PC-9 (cell line): ENCODE measurements at regions not wholly inside any gene's neighbourhood (a gene's known extent, or its start where the extent isn't known, plus 50 kb on each side); places are given as distances from the start of the nearest gene placed in this dataset.

Experiments used
- BruUV-seq: library from RNA; stranded (reverse); fragments of 400-500 nt; replicated peaks from 2 replicates; lab custom pipeline; 2021; lab: Mats Ljungman, UMichigan
- CTCF ChIA-PET: fragments of 300-600 bp; sonication (Branson Sonifier 250); formaldehyde crosslinking; loops from one replicate; lab custom pipeline; 2022; ENCODE audit warnings: antibody characterized with exemption; lab: Charles Lee
- POLR2A ChIA-PET: fragments of 300-600 bp; sonication (Branson Sonifier 250); formaldehyde crosslinking; loops from one replicate; lab custom pipeline; 2022; ENCODE audit warnings: antibody characterized with exemption; ENCODE audit not compliant: unreplicated experiment; lab: Charles Lee
- DNase-seq, 2 experiments: peaks; one replicate each; pipeline versions ENCODE4 v3.0.0 to v3.0.0-alpha.2; 2015 to 2022; ENCODE audit warnings: mixed read lengths in 1 of 2
- H2AFZ ChIP-seq: fragments of 200-600 bp; sonication (generic); 2 replicates; pipeline ENCODE4 v1.8.1; 2017; ENCODE audit warnings: antibody characterized with exemption
- H3F3A ChIP-seq: fragments of 200-600 bp; sonication (generic); 2 replicates; pipeline ENCODE4 v1.8.1; 2017; ENCODE audit warnings: antibody characterized with exemption, mild to moderate bottlenecking, low read depth; ENCODE audit not compliant: insufficient read depth
- H3K27ac ChIP-seq: fragments of 200-600 bp; sonication (generic); 2 replicates; pipeline ENCODE4 v1.6.1; 2016; ENCODE audit warnings: mixed run types
- H3K27me3 ChIP-seq: fragments of 200-600 bp; sonication (generic); 2 replicates; pipeline ENCODE4 v1.6.1; 2016; ENCODE audit warnings: low read depth, mixed run types; ENCODE audit not compliant: insufficient read depth
- H3K36me3 ChIP-seq: fragments of 200-600 bp; sonication (generic); 2 replicates; pipeline ENCODE4 v1.6.1; 2016; ENCODE audit warnings: low read depth, mixed run types
- H3K4me1 ChIP-seq: fragments of 200-600 bp; sonication (generic); replicated peaks from 2 replicates; pipeline ENCODE4 v1.6.1; 2016; ENCODE audit warnings: mixed run types; ENCODE audit not compliant: insufficient read depth
- H3K4me2 ChIP-seq: fragments of 200-600 bp; sonication (generic); 2 replicates; pipeline ENCODE4 v1.6.1; 2017; ENCODE audit warnings: mixed run types
- H3K4me3 ChIP-seq: fragments of 200-600 bp; sonication (generic); 2 replicates; pipeline ENCODE4 v1.6.1; 2016; ENCODE audit warnings: mixed run types
- H3K79me2 ChIP-seq: fragments of 200-600 bp; sonication (generic); 2 replicates; pipeline ENCODE4 v1.6.1; 2017; ENCODE audit warnings: low read depth, mixed run types
- H3K9me2 ChIP-seq: fragments of 200-600 bp; sonication (generic); 2 replicates; pipeline ENCODE4 v1.8.1; 2017; ENCODE audit warnings: mild to moderate bottlenecking; ENCODE audit not compliant: insufficient read depth
- H3K9me3 ChIP-seq: fragments of 200-600 bp; sonication (generic); 2 replicates; pipeline ENCODE4 v1.8.1; 2016; ENCODE audit warnings: low read depth; ENCODE audit not compliant: insufficient read depth
- H4K20me1 ChIP-seq: fragments of 200-600 bp; sonication (generic); 2 replicates; pipeline ENCODE4 v1.8.1; 2017; ENCODE audit not compliant: insufficient read depth
- EZH2 ChIP-seq: fragments of 200-600 bp; sonication (generic); IDR thresholded peaks from 2 replicates; pipeline ENCODE4 v1.8.0; 2017; ENCODE audit warnings: antibody characterized with exemption, low read depth
- intact Hi-C: fragments of 100-400 bp; cut with micrococcal nuclease; formaldehyde crosslinking; loops from one replicate; pipeline ENCODE4 v1.10.0; 2022; ENCODE audit not compliant: unreplicated experiment
- TF ChIP-seq, protein P1 (sequence below): fragments of 200-600 bp; sonication (generic); conservative IDR thresholded peaks from 2 replicates; pipeline ENCODE4 v1.6.1; 2017; ENCODE audit warnings: mixed run types, antibody characterized with exemption, mild to moderate bottlenecking, moderate library complexity

DNA sequence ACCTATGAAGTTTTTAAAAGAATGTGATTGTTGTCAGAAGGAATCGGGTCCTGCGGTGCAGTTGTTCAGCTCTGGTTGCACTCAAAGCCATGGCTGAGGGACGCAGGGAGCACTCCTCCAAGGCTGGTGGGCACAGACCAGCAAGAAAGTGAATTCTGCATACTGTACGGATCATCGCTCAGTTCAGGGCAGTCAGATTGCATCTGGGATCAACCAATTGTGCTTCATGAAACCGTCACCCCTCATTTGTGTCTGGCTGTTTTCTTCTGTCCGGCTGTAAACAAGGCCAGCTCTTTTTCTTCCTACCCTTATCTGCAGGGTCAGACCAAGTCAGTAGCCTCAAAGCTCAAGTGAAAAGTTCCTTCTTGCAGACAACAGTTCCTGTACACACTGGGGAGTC lies 478.3 kb downstream of the TFAP2A start:
- DNase-seq, result no peak
- intact Hi-C loops, result no loop called here
- H3K9me3 ChIP-seq, result no peaks in the 10 kb centered on the region
- no peak overlapping the region for H3K27ac ChIP-seq
- no peaks in the 10 kb centered on the region for H3K79me2 ChIP-seq
- no peaks in the 10 kb centered on the region for H3F3A ChIP-seq
- CTCF ChIA-PET, result no interaction called here
- no TSS peak for BruUV-seq
- H3K4me1 ChIP-seq, result no peaks in the 10 kb centered on the region
- no peaks in the 10 kb centered on the region for H3K36me3 ChIP-seq
- no peak overlapping the region for H2AFZ ChIP-seq
- POLR2A ChIA-PET, result no interaction called here
- H3K4me3 ChIP-seq, result no peak overlapping the region
- TF ChIP-seq, protein P1, sequence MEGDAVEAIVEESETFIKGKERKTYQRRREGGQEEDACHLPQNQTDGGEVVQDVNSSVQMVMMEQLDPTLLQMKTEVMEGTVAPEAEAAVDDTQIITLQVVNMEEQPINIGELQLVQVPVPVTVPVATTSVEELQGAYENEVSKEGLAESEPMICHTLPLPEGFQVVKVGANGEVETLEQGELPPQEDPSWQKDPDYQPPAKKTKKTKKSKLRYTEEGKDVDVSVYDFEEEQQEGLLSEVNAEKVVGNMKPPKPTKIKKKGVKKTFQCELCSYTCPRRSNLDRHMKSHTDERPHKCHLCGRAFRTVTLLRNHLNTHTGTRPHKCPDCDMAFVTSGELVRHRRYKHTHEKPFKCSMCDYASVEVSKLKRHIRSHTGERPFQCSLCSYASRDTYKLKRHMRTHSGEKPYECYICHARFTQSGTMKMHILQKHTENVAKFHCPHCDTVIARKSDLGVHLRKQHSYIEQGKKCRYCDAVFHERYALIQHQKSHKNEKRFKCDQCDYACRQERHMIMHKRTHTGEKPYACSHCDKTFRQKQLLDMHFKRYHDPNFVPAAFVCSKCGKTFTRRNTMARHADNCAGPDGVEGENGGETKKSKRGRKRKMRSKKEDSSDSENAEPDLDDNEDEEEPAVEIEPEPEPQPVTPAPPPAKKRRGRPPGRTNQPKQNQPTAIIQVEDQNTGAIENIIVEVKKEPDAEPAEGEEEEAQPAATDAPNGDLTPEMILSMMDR, result no peak
- TF ChIP-seq EZH2, result no peak
- no peaks in the 10 kb centered on the region for H3K9me2 ChIP-seq
- no peak overlapping the region for H3K4me2 ChIP-seq
- H4K20me1 ChIP-seq, result no peaks in the 10 kb centered on the region
- H3K27me3 ChIP-seq, result no peaks in the 10 kb centered on the region

DNA sequence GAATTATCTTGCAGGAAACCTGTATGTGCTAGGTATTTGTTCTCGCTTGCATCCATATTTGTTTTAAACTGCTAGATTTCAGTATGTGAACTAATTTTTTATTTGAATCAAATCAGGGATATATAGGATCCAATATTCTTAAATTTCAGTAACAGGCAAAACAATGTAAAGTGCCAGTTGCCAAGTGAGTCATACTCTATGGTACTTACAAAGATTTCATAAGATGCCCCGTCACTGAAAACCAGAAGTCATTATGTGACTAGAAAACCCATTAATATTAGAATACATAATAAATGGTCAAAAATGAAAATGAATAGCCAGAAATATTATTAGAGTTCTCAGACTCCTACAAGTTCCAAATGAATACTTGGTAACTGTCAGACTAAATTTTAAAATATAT lies 481.2 kb downstream of the TFAP2A start:
- H2AFZ ChIP-seq, result no peak overlapping the region
- CTCF ChIA-PET, result no interaction called here
- no peak overlapping the region for H3K27ac ChIP-seq
- no peaks in the 10 kb centered on the region for H3K36me3 ChIP-seq
- H3K27me3 ChIP-seq, result no peaks in the 10 kb centered on the region
- no peaks in the 10 kb centered on the region for H3F3A ChIP-seq
- no peaks in the 10 kb centered on the region for H4K20me1 ChIP-seq
- no peak for DNase-seq
- POLR2A ChIA-PET, result no interaction called here
- BruUV-seq, result no TSS peak
- H3K79me2 ChIP-seq, result no peaks in the 10 kb centered on the region
- H3K9me3 ChIP-seq, result no peaks in the 10 kb centered on the region
- no peak overlapping the region for H3K4me3 ChIP-seq
- intact Hi-C loops, result no loop called here
- no peak overlapping the region for H3K4me2 ChIP-seq
- H3K9me2 ChIP-seq, result no peaks in the 10 kb centered on the region
- TF ChIP-seq, protein P1, result no peak
- no peaks in the 10 kb centered on the region for H3K4me1 ChIP-seq

DNA sequence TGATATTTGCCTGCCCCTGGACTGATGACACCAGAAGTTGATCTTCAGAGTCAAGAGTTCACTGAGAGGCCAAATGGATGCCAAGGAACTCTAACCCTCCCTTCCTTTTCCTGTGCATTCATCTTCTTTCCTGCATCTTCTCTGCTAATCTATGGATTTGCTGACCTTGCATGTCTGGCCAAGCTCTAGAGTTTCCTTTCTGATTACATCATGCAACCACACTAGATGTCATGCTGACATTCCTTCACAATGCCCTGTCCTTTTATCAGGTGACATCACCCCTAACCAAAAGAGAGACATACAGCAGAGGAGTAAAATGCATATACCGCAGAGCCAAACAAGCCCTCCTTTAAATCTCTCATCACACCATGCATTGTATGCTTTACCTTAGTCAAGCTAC lies 487.6 kb downstream of the TFAP2A start:
- DNase-seq, result no peak
- H3K27me3 ChIP-seq, result no peaks in the 10 kb centered on the region
- H3K4me2 ChIP-seq, result no peak overlapping the region
- no peaks in the 10 kb centered on the region for H3K79me2 ChIP-seq
- intact Hi-C loops, result no loop called here
- CTCF ChIA-PET, result no interaction called here
- H4K20me1 ChIP-seq, result no peaks in the 10 kb centered on the region
- H3K9me2 ChIP-seq, result no peaks in the 10 kb centered on the region
- H3K27ac ChIP-seq, result no peak overlapping the region
- H3K9me3 ChIP-seq, result no peaks in the 10 kb centered on the region
- no peak for TF ChIP-seq EZH2
- TF ChIP-seq, protein P1, result no peak
- BruUV-seq, result no TSS peak
- no peaks in the 10 kb centered on the region for H3K4me1 ChIP-seq
- no peaks in the 10 kb centered on the region for H3K36me3 ChIP-seq
- no peak overlapping the region for H2AFZ ChIP-seq
- no peaks in the 10 kb centered on the region for H3F3A ChIP-seq
- POLR2A ChIA-PET, result no interaction called here
- H3K4me3 ChIP-seq, result no peak overlapping the region
